NCI-H1694 treated with DMSO at 0.1 percent for 48 hours (cell line): ENCODE measurements at regions not wholly inside any gene's neighbourhood (a gene's known extent, or its start where the extent isn't known, plus 50 kb on each side); places are given as distances from the start of the nearest gene placed in this dataset.

Experiments
- DNase-seq: peaks from one replicate; lab custom pipeline; 2025; lab: John Stamatoyannopoulos, UW

DNA sequence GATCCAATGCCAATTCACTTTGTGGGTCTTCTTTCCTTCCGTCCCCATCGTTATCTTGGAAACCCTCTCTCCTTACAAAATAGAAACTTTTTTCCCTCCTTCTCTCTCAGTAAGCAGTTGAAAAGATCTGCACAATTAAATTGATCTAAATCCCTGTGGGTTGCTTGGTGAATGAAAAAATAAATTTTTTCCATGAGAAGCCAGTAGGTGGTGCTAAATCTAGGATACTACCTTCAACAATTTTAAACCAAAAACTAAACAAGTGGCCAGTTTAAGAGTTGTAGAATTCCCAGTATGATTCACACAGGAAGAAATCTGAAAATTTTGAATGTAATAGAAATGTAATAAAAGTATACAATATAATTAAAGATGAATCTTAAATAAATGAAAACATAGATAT lies 990.3 kb upstream of the ZNF722 start:
- peak; percentile 1 for DNase-seq

DNA sequence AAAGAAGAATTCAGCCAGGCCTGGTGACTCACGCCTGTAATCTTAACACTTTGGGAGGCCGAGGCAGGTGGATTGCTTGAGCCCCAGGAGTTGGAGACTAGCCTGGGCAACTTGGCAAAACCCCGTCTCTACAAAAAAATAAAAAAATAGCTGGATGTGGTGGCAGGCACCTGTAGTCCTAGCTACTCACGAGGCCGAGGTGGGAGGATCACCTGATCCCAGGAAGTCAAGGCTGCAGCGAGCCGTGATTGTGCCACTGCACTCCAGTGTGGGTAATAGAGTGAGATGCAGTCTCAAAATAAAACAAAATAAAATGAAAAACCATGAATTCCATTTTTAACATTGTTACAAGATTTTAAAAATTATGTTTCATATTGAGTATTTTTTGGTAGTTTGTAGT lies 988.9 kb upstream of the ZNF722 start:
- no peak for DNase-seq

DNA sequence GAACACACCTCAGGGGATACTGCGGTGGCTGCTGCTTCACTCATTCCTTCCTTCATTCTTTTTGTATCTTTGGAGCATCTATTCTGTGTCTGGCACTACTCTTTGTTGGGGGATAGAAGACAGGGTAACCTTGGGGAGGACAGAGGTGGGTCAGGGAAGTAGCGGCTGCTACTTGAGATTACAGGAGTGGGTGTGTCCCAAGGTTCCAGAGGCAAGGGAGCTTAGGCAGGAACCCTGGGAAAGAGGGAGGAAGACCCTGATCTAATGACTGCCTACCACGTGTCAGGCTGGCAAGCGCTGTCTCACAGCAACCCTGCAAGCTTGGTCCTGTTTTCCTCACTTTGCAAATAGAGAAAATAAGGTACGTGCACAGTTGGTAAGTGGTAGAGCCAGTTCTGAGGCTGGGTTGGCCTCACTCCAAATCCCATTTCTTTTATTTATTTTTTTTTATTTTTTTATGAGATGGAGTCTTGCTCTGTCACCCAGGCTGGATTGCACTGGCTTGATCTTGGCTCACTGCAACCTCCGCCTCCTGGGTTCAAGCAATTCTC lies 985.9 kb upstream of the ZNF722 start:
- DNase-seq, result no peak

DNA sequence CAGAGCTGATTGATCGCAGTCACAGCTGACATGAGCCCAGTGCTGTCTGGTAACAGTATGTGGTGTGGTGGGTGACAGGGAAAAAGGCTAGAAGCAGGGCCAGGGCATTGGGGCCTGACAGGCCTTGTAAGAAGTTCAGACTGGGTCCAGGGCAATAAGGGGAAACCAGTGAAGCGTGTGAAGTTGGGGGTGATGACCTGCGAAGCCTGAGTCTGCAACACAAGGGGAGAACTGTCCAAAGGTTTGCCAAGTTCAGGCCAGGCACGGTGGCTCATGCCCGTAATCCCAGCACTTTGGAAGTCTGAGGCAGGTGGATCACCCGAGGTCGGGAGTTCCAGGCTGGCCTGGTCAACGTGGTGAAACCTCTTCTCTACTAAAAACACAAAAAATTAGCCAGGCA lies 983.9 kb upstream of the ZNF722 start:
- DNase-seq, result no peak

DNA sequence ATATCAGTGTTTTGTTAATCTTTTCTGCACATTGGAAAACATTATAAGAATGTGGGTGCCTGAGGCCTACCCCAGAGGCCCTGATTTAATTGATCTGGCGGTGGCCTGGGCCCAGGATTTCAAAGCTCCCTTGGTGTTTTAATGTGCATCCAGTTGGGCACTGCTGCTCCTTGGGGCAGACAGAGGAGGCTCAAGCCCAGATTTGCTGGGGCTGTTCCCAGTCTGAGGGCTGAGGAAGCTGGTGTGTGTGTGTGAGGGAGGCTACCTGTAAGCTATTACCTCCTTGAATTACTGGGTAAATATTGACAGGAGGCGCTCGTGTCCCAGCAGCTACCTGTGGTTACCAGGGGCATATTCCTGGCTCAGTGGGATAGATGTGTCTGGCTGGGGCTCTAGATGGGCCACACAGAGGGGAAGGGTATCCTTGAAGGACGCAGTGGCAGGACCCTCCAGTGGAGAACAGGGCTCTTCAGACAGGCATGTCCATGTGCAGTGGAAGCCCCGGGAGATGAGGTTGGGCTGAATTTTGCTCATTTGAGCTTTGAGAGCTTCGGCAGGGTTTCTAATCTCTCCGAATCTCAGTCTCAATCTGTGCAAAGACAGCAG lies 975.4 kb upstream of the ZNF722 start:
- no peak for DNase-seq

- DNase-seq, result no peak
Measured at GRCh38 chr7:63024446-63024845, 974.2 kb upstream of the ZNF722 start.

DNA sequence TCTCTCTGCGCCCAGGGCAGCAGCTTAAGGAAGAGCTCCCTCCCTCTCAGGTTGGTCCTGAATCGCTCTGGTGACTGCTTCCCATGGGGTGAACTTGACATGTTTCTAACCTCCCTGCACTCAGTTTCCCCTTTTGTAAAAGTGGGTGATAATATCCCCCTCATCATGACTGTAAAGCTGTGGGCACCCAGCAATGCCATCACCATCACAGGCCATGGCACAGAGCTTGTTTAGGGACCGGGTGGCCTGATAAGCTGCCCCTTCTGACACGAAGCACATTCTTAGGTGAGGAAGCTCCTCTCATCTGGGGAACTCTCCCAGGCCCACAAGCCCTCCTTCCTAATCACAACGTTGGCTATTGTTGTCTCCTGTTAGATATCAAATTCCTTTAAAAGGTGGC lies 972.8 kb upstream of the ZNF722 start:
- no peak for DNase-seq

DNA sequence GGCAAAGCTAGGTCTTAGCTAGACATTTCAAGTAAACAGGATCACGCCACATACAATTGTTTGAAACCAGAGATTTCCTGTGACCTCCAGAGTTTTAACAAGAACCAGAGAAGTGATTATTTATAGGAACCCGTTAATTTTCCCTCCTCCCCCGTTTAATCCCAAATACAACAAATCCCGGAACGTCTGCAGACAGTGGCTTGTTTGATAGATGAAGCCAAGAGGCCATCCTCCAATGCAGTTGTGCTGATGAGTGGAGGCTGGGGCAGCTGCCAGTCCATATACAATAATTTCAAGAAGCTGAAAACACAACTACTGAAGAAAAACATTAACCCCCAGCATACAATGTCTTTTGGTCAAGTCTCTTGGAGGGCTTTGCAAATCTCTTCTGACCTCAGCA lies 971.6 kb upstream of the ZNF722 start:
- no peak for DNase-seq

DNA sequence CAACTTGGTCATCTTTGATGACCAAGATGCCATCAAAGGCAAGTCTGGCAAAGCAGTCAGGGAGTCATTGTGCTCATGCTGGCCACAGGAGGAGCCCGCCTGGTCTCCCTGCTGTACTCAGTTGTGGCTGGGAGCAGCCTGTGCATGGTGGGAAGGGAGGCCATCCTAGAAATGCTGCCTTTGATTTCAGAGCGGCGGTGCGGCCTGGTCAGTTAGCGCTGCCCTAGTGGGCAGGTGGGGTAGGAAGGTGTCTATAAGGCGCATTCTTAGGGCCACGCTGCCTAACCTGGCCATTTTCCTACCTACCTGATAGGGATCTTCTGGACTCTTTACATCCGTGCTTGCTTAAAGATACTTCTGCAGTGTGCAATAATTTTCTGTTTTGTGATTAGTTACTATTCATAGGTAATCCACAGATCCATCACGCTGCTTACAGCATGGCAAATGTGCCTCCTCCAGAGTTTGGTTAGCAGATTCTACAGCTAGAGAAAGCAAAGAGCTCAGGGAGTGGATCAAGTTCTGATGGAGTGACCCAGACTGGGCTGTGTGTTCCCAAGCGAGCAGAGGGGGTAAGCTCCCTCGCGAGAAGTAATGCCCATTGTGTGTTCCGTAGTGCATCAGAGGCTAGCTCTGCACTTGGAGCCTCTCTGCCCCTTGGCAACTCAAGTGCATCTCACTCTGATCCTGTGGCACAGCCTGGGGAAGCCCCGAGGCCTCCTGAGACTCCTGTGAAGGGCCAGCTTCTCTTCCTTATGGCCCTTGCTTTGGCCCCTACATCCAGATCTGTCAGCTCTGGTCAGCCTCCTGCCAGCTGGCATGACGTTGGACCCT lies 970.1 kb upstream of the ZNF722 start:
- DNase-seq, result no peak

DNA sequence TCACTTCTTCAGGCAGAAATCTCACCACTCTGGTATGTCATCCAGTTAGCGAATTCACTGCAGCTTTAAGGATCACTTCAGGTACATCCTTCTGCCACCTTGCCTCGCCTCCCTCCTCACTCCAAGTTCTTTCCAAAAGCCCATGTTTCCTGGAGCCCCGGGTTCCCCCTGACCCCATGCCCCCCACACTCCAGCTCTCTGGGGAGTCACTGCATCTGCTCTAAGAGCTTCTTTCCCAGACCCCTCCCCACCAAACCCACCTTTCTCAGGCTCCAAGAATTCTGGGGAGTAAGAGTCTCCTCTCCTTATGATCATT lies 969.5 kb upstream of the ZNF722 start:
- DNase-seq, result no peak

GRCh38 chr7:63030061-63030460 lies 968.6 kb upstream of the ZNF722 start:
- no peak for DNase-seq

GRCh38 chr7:63031838-63032436 lies 966.7 kb upstream of the ZNF722 start:
- DNase-seq, result no peak

- no peak for DNase-seq
Measured at GRCh38 chr7:63037242-63037641, 961.4 kb upstream of the ZNF722 start.

- DNase-seq, result no peak
Measured at GRCh38 chr7:63038987-63039386, 959.7 kb upstream of the ZNF722 start.

DNA sequence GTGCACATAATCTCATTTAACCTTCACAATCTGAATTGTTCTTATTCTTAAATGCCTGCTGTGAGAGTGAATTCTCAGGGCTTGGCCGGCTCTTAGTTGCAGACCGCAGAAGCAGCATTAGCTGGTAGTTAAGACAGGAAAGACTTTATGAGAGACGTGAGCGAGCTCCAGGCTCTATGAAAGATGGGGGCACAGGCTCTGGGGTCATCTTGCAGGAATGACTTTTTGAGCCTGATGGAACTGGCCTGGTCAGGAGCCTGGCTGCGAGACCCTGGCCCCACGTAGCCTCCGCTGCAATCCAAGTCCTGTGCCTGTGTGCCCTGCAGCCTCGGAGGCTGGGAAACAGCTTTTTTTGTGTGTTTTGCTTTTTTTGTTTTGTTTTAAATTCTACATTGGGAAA lies 958.8 kb upstream of the ZNF722 start:
- no peak for DNase-seq

DNA sequence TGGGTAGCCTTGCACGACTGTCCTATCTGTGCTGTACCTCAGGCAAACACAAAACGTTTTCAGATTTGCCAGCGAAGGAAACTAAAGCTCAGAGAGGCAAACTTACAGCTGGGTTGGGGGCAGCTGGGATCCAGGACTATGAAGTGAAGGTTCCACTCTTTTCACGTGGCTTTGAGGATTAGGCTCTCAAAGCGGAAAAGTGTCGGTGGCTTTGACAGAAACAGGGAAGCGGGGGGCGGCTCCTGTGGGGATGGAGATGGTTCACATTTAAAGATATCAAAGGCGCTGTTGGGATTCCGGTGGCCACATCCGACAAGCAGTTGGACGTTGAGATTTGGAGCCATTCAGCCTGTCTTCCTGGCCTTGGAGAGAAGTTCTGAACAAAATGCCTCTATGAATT lies 958.3 kb upstream of the ZNF722 start:
- DNase-seq, result no peak

DNA sequence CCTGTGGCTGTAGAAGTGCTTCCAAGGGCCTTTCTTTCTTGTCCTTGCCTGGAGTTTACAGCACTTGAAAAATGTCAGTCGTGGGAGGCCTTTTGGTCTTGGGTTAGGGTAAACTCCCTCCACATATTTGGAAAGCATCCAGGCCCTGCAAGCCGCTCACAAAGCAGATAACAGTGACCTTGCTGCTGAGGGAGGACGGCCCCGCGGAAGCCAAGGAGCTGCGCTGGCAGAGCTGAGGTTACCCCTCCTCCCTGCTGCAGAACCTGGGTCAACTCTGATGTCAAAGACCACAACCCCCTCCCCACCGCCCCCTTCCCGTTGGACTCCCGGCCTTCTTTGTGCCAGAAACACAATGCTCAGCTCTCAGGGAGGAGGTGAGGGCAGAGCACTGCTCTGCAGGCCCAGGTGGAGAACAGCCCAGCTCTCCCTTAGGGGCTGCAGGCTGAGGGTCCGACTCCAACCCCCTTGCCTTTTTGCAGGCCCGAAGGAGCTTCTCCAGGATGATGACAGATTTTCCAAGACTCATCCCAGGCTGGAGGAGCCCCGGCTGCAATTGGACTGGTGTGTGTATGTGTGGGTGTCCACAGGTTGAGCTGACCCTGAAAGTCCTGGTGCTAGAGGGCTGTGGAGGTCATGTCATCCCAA lies 957.6 kb upstream of the ZNF722 start:
- DNase-seq, result no peak

- DNase-seq, result no peak
Measured at GRCh38 chr7:63041786-63042185, 956.9 kb upstream of the ZNF722 start.

DNA sequence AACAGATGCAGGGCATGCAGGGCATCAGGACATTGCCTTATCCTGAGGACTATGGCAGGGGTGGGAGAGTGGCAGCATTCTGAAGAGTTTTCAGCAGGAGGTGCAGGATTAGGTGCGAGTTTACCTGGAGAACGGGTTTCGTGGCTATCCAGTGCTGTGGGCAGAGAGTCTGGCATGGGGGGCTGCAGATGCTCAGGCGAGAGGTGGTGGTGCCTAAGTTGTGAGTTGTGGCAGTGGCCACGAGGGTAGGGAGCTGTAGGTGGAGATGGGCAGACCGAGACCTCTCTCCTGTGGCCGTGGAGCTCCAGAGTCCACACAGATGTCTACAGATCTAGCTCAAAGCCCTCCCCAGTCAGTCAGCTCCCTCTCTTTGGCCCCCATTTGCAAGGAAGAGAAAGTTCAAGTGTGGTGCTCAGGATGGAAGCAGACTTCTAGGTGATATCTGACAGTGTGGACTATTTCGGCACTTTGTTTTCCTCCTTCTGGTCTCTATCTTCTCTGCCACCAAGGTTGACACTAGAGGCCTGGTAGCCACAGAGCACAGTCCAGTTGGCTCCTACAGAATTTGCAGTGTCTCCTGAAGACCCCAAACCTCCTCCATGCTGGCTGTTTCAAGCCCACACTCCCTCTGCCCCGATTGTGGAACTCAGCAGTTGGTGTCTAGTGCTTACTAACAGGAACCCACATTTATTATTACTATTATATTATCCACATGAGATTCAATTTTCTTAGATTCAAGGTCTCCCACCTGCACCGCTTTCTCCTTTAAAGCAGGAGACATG lies 955.7 kb upstream of the ZNF722 start:
- no peak for DNase-seq

GRCh38 chr7:63043657-63044543 lies 954.7 kb upstream of the ZNF722 start:
- no peak for DNase-seq

- DNase-seq, result no peak
Measured at GRCh38 chr7:63044721-63045120, 953.9 kb upstream of the ZNF722 start.
